NCI-H345 treated with DMSO at 0.1 percent for 48 hours (cell line): ENCODE measurements at regions not wholly inside any gene's neighbourhood (a gene's known extent, or its start where the extent isn't known, plus 50 kb on each side); places are given as distances from the start of the nearest gene placed in this dataset.
A peak's percentile ranks its signal among the peaks of the same experiment; 100 is the strongest.
"Not testable (repeated sequence)": the region's sequence is repeated elsewhere in the genome, so short reads cannot be mapped to it uniquely, and the experiment has no call there.

Source experiments
- DNase-seq: peaks from one replicate; lab custom pipeline; 2025; ENCODE audit not compliant: unreplicated experiment; lab: John Stamatoyannopoulos, UW

DNA sequence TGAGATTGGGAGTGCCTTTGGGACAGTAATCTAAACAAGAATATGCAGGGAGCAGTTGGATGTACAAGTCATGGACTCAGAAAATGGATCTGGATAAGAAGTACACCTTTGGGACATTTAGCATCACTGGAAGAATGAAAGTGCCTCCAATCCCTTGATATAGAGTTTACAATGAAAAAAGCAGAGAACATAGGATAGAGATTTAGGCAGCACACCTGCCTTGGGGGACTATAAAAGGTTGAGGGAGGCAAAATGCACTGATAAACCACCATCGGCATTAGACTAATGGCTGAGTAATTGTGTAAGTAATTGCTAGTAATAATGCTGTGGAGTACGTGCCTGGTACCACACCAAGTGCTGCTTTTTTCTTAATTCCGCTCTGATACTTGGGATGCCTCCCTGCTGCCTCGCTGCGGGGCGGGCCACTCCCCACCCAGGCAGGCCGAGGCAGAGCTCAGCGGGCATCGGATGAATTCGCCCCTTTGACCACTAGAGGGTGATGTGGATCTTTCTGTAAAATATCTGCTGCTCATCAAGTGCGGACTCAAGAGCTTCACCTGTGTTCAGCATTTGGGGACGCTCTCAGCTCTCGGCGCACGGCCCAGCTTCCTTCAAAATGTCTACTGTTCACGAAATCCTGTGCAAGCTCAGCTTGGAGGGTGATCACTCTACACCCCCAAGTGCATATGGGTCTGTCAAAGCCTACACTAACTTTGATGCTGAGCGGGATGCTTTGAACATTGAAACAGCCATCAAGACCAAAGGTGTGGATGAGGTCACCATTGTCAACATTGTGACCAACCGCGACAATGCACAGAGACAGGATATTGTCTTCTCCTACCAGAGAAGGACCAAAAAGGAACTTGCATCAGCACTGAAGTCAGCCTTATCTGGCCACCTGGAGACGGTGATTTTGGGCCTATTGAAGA is 99.9 kb downstream of the ANKRD18B start:
- DNase-seq, result peak; percentile 74

DNA sequence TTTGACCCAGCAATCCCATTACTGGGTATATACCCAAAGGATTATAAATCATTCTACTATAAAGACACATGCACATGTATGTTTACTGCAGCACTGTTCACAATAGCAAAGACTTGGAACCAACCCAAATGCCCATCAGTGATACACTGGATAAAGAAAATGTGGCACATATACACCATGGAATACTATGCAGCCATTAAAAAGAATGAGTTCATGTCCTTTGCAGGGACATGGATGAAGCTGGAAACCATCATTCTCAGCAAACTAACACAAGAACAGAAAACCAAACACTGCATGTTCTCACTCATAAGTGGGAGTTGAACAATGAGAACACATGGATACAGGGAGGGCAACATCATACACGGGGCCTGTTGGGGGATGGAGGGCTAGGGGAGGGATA is 104.3 kb downstream of the ANKRD18B start:
- not testable (repeated sequence) for DNase-seq

DNA sequence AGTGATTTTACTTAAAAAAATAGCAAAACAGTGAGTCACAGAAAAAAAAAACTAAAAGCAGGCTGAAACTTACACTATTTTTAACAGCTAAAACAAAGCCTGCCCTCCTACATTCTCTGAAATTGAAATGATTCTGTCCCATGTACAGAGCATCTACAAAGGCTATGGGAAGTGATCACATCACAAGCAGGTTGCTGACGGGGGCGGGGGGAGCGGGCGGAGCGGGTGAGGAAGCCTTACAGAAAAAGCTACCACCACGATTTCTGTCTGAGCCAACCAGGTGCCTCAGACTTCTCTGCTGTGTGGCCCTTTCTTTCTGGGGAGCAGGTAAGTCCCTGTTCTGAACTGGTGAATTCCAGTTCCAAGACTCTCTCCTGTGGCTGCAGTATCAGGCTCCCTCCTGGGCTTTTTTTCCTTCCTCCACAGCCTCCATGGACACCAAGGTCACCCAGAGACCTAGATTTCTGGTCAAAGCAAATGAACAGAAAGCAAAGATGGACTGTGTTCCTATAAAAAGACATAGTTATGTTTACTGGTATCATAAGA is 104.9 kb downstream of the ANKRD18B start:
- DNase-seq, result no peak

DNA sequence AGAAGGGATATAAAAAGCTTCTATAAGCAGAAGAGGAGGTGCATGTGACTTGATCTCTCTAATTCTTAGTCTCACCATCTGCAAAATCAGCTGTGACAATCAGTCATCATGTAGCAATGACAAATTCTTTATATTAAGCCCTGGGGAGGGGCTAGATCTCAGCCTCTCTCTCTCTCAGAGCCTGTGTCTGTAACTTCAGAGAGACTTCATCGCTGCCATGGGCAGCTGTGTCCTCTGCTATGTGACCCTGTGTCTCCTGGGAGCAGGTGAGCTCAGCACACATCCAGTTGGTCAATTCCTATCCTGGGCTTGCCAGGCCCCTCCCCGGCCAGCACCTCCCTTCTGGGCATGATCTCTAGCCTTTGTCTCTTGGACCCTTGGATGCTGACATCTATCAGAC is 109.6 kb downstream of the ANKRD18B start:
- DNase-seq, result no peak

DNA sequence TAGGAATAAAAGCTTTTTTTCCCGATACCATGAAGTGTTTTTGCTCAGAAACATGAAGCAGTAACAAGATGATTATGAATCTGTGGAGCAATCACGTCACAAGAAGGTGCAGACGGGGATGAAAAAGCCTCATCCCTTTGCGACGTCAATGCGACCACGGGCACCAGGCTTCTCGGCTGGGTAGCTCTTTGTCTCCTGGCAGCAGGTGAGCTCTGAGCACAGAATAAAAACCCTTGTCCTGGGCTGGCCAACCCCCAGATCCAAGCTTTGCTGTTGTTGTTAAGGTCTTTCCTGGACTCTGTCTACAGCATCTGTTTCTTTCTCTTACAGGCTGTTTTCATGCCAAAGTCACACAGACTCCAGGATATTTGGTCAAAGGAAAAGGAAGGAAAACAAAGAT is 113.8 kb downstream of the ANKRD18B start:
- peak; percentile 34 for DNase-seq

DNA sequence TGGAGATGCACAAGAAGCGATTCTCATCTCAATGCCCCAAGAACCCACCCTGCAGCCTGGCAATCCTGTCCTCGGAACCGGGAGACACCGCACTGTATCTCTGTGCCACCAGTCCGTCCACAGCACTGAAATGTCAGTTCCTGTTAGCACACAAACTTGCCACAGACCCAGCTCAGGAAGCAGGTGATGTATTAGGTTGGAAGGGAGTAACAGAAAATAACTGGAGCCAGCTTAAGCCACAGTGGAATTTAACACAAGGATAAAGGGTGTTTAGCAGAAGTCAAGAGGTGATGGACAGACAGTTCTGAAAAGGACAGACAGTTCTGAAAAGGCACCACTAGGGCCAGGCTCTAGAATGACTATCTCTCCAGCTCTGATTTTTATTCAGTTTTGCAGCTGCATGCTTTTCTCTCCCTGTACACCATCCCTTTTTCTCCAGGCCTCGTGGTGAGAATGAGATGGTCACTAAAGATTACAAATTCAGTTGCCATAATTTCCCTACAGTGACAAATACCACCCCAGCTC is 114.4 kb downstream of the ANKRD18B start:
- DNase-seq, result no peak

DNA sequence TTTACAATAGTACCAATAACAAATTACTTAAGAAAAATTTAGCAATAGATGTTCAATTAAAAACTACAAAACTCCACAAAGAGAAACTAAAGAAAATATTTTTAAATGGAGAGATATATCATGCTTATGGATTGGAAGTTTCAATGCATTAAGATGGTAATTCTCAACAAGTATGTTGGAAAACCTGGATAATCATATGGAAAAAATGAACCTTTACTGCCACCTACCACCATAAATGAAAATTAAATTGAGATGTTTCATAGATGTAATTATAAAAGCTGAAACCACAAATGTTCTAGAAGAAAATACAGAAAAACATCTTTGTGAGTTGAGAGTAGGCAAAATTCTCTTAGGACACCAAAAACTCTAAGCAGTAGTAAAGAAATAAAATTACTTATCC is 121.7 kb downstream of the ANKRD18B start:
- no peak for DNase-seq

DNA sequence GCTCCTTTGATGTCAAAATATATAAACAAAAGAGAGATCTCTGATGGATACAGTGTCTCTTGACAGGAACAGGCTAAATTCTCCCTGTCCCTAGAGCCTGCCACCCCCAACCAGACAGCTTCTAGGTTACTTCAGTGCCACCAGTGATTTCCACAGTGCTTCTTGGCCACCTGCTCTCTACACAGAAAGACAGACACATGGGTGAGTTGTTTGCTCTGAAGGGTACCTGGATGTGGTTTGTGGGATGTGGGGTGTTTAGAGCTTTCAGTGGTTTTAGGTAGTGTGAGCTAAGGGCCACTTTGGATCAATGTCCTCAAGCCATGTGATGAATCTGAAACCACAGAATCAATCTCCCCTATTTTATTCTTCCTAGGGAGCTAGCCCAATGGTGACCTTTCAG is 125.4 kb downstream of the ANKRD18B start:
- DNase-seq, result no peak

DNA sequence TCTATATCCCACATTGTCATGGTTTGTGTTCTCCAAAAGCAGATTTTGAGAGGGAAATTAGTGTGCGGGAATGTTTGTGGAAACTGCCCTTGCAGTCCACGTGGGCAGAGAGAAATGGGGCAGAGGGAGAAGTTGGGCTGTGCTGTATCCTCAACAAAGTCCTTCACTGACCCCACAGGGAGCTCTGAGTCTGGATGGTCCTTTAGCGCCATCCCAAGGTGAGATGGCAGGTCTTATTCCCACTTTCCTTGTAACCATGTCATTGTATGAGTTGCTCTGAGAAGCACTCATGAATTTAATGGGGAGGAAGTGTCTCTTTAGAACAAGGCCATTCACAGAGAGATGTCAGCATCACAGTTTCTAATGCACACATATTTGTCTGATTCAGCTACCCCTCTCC is 127.1 kb downstream of the ANKRD18B start:
- DNase-seq, result no peak

DNA sequence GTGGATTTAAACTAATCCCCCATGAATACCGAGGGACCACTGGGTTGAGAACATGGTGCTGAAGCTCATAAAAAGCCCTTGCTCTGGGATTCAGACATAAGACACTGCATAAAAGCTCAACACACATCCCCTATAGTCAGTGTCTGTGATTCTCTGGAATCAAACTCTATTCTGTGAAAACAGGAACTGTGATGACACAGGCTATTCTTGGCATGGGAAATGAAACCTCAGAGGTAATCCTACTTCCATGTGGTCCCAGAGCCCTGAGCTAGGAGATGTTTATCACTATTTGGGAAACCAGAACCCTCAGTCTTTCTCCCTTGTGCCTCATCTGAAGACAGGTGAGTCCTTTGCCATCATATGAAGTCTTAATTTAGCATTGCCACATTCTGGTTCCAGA is 135.4 kb upstream of the PRSS3 start:
- no peak for DNase-seq

DNA sequence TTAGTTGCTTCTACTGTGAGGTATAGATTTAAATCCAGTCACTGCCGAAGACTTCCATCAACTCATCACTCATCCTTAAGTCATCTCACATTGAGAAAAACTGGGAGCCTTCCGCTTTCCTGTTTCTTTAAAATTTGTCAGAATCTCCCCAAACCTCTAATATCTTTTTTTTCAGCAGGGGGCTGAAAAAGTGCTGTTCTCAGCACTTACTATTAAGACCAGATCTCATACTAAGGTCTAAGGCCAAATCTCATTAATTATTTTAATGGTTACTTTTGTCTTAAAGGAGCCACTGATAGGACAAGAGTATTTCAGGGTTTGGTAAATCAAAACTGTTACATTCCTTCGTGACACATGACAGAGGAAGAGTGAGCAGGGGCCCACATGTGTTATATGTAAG is 134.6 kb upstream of the PRSS3 start:
- DNase-seq, result no peak

DNA sequence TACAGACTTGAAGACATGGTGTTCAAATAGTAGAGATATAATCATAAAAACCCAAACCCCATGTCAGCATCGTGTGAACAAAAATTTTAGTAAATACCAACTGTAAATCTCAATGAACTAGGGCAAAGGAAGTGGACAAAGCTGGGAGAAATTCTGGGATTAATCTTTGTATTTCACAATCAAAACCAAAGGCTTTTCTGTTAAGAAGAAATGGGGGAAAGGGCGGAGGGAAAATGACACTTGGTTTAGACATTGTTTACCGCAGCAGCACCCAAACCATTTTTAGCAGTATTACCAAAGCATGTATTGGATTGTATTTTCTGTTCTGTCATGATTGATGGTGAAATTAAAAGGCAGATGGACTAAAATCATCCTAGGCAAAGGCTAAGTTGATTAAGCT is 134.2 kb upstream of the PRSS3 start:
- DNase-seq, result no peak

DNA sequence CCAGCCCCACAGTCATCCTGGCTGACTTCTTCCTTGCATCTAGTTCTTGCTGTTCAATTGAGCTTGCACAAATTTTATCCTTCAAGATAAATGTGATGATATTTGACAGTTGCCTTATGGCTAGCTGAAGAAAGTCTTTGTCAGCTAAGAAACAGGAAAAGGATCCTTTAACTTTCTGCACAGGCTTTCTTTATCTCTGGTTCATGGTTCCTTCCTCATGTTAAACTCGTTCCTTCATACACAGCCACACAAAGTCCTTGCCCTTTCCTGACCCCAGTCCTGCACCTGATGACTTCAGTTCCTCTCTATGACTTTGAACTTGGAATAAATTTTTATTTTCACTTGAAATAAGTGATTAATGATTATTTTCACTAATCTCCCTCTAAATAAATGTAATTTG is 132.5 kb upstream of the PRSS3 start:
- no peak for DNase-seq

DNA sequence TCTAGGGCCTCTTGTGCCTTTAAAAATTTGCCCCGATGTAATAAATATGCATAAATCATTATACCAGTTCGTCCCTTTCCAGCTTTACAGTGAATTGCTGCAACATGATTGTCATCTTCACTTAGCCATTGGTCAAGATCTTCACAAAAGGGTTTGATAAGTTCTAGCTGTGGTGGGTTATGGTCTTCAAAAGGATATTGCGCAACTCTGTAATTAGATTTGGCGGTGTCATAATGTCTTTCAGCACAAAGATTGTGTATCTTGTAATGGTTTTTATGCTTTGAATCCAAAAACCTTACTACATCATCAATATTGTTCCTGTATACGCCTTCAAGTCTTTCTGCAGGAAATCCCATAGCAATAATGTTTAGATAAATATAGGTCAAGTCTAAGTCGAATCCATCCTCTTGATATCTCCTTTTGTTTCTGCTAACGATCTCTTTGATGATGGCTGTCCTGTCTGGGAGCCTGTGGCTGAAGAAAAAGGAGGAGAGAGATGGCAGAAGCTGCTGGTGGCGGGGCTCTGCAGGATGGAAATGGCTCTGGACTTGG is 119.1 kb upstream of the PRSS3 start:
- peak; percentile 39 for DNase-seq

DNA sequence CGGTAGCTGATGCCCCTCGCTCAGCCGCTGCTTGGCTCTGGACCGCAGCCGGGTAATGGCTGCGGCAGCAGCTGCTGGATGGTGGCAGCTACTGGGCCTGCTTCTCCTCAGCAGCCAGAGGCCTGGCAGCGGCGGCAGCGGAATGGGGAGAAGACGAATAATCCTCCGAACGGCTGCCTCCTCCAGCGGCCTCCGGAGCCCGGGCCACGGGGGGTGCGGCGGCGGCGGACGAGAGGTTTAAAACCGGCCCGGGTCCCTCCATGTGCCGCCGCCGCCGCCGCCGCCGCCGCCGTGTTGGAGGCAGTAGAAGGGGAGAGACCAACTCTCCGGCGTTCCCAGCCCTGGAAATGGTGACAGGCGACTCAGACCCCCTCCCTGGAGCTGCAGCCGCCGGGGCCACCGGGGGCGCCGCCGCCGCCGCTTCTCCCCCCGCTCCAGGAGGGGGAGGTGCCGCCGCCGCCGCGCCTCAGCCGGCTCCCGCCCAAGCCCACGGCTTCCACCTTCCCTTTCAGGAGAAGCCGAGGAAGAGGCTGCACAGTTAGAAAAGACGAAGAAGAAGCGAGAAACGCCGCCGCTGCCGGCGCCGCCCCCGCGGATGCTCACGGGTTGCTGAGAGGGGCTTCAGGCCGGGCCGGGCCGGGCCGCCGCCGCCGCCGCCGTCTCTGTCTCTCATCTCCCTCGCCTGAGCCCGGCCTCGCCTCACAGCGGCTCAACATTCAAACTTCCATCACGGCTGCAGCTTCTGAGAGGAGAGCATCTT is 118.4 kb upstream of the PRSS3 start:
- peak; percentile 53 for DNase-seq

DNA sequence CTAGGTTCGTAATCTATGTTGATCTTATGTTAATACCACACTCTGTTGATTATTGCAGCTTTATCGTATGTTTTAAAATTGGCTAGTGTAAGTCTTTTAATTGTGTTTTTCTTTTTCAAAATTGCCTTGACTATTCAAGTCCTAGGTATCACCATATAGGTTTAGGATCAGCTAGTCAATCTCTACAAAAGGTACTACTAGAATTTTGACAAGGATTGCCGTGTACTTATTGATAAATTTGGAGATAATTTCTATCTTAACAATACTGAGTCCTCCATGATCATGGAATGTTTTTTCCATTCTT is 117.9 kb upstream of the PRSS3 start:
- DNase-seq, result no peak

DNA sequence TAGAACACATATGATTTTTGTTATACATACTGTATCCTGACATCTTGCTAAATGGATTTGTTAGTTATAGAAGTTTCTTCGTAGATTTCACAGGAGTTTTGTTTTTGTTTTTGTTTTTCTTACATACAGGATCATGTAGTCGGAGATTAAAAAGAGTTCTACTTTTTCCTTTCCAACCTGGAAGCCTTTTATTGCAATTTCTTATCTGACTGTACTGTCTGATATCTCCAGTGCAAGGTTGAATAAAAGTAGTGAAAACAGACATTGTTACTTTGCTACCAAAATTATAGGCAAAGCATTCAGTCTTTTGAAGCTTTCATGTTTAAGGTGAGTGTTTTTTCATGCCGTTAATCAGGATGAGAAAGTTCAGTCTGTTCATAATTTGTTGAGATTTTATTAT is 117.4 kb upstream of the PRSS3 start:
- no peak for DNase-seq

DNA sequence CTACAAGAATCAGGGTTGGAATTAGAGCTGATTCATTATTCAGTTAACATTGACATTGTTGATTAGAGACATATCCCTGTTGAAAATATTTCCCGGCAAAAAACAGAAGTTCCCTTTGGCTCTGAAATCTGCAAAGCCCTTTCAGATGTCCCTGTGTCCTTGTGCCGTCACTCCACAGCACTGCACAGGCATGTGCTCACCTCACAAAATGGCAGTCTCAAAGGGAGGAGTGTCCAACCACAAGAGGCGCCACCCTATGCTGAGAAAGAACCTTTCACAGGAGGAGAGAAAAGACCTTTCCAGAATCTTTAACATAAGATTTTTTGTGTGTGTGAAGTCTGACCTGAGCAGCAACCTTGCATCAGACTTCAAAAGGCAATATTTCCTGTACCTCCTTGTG is 112.8 kb upstream of the PRSS3 start:
- no peak for DNase-seq

DNA sequence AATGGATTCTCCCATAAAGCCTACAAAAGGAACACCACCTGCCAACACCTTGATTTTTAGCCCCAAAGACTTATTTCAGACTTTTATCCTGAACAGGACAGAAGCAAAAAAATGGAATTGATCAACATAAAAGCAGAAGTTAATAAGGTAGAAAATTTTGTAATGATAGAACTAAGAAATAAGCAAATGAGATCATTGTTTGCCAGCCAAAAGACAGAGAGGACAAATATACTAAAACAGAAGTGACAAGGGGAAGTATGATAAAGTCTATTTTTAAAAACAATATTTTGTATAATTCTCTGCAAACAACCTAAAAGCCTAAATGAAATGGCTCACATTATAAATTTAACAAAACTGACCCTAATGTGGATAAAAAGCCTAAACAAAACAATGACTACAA is 110.5 kb upstream of the PRSS3 start:
- no peak for DNase-seq

DNA sequence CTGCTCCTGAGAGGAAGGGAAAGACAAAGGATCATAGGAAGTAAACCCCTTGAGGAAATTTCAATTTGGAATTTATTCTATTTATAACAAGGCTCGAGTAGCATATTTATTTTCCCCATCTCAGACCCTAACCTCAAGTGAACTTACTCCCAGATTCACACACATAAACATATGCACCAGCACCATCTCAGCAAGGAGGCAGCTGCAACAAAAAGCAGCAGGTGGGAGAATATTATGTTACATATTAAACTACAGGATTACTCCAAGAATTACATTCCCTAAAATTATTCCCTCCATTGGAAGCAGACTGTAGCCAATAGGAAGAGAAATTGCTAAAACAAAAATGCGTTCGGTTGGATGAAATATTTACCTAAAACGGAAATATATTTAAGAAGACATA is 108.4 kb upstream of the PRSS3 start:
- no peak for DNase-seq

DNA sequence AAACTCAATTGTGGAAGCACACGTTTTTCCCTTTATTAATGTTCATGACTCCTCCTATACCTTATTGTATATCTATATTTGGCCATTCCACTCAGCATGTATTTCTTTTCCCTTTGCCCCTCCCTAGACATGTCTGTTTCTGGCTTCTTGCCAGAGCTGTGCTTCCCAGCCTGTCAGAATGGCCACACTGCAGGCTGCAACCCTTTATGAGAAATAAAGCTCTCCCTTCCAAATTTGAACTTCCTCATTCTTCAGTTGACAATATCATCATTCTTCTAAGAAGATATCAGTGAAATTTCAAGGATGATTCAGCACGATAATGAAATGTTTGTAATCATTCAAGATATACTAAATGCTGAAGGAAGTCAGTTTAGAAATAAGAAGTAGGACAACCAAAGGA is 107.6 kb upstream of the PRSS3 start:
- DNase-seq, result peak; percentile 25
